SK-N-SH treated with all-trans-retinoic acid at 6 μM for 48 hours (cell line): ENCODE measurements at regions not wholly inside any gene's neighbourhood (a gene's known extent, or its start where the extent isn't known, plus 50 kb on each side); places are given as distances from the start of the nearest gene placed in this dataset.

ENCODE experiments used
- ARNTL ChIP-seq: fragments of 450-650 bp; formaldehyde crosslinking; IDR thresholded peaks from 2 replicates; pipeline ENCODE4 v1.5.0; 2020; ENCODE audit warnings: low read depth, mild to moderate bottlenecking, moderate library complexity, borderline replicate concordance
- CSDC2 ChIP-seq: fragments of 250-450 bp; sonication (Bioruptor Pico); IDR thresholded peaks from 2 replicates; pipeline ENCODE4 v1.5.0; 2020; ENCODE audit warnings: mild to moderate bottlenecking, moderate library complexity
- ESRRG ChIP-seq: fragments of 250-450 bp; sonication (Bioruptor Pico); IDR thresholded peaks from 2 replicates; pipeline ENCODE4 v1.6.1; 2021; ENCODE audit warnings: mild to moderate bottlenecking
- ISL1 ChIP-seq: fragments of 250-450 bp; sonication (Bioruptor Pico); IDR thresholded peaks from 2 replicates; pipeline ENCODE4 v2.1.2; 2022; ENCODE audit warnings: mild to moderate bottlenecking, moderate library complexity
- OSR1 ChIP-seq: fragments of 250-450 bp; sonication (Bioruptor Pico); IDR thresholded peaks from 2 replicates; pipeline ENCODE4 v1.8.0; 2022; ENCODE audit warnings: moderate library complexity, mild to moderate bottlenecking, inconsistent platforms
- PPARA ChIP-seq: fragments of 250-450 bp; sonication (Bioruptor Pico); IDR thresholded peaks from 2 replicates; pipeline ENCODE4 v1.5.0; 2020; ENCODE audit warnings: mild to moderate bottlenecking, borderline replicate concordance
- RARB ChIP-seq: fragments of 250-450 bp; sonication (Bioruptor Pico); IDR thresholded peaks from 2 replicates; pipeline ENCODE4 v1.8.0; 2021; ENCODE audit warnings: mild to moderate bottlenecking, moderate library complexity
- SNAI2 ChIP-seq: fragments of 250-450 bp; sonication (Bioruptor Pico); IDR thresholded peaks from 2 replicates; pipeline ENCODE4 v1.5.0; 2020; ENCODE audit warnings: mild to moderate bottlenecking, moderate library complexity
- TOX ChIP-seq: fragments of 250-450 bp; sonication (Bioruptor Pico); IDR thresholded peaks from 2 replicates; pipeline ENCODE4 v1.8.0; 2021; ENCODE audit warnings: mild to moderate bottlenecking, moderate library complexity, borderline replicate concordance
- ZNF565 ChIP-seq: fragments of 450-650 bp; formaldehyde crosslinking; conservative IDR thresholded peaks from 2 replicates; pipeline ENCODE4 v1.5.0; 2020; ENCODE audit warnings: low read depth, mild to moderate bottlenecking, moderate library complexity
- ZNF70 ChIP-seq: fragments of 450-650 bp; formaldehyde crosslinking; IDR thresholded peaks from 2 replicates; pipeline ENCODE4 v1.5.0; 2020; ENCODE audit warnings: mild to moderate bottlenecking, moderate library complexity
- TF ChIP-seq, protein P1 (sequence below): fragments of 250-450 bp; sonication (Bioruptor Pico); IDR thresholded peaks from 2 replicates; pipeline ENCODE4 v1.5.1; 2020; ENCODE audit warnings: low read depth, mild to moderate bottlenecking, moderate library complexity
- TF ChIP-seq, protein P2 (sequence below): fragments of 250-450 bp; sonication (Bioruptor Pico); IDR thresholded peaks from 2 replicates; pipeline ENCODE4 v1.8.0; 2020; ENCODE audit warnings: mild to moderate bottlenecking, moderate library complexity, borderline replicate concordance
- TF ChIP-seq, protein P3 (sequence below): fragments of 250-450 bp; sonication (Bioruptor Pico); IDR thresholded peaks from 2 replicates; pipeline ENCODE4 v1.5.1; 2021; ENCODE audit warnings: mild to moderate bottlenecking, moderate library complexity

DNA sequence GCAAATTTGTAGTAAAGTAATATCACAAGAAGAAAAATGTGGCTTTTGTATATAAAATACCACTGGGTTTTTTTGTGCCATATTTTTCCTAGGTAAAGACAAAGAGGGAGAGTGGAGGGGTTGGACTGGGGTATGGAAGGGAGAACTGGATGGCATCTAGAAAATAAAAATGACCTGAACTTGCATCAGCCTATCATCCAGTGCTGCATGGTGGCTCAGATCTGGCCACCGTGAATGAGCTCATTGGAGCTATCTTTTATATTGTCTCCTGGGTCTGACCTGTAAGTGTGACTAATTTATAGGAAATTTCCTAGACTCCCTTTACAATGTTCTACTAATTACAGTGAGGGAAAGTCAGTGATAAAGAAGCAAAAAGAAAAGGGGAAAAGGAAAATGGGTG is 369.0 kb downstream of the TMEM182 start:
- TF ChIP-seq, protein P1, sequence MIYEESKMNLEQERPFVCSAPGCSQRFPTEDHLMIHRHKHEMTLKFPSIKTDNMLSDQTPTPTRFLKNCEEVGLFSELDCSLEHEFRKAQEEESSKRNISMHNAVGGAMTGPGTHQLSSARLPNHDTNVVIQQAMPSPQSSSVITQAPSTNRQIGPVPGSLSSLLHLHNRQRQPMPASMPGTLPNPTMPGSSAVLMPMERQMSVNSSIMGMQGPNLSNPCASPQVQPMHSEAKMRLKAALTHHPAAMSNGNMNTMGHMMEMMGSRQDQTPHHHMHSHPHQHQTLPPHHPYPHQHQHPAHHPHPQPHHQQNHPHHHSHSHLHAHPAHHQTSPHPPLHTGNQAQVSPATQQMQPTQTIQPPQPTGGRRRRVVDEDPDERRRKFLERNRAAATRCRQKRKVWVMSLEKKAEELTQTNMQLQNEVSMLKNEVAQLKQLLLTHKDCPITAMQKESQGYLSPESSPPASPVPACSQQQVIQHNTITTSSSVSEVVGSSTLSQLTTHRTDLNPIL (CRISPR knock-in tag) = no peak
- no peak for TF ChIP-seq CSDC2
- TF ChIP-seq ZNF565 = no peak
- TF ChIP-seq ESRRG (CRISPR knock-in tag) = no peak
- no peak for TF ChIP-seq PPARA (CRISPR knock-in tag)
- TF ChIP-seq, protein P2, sequence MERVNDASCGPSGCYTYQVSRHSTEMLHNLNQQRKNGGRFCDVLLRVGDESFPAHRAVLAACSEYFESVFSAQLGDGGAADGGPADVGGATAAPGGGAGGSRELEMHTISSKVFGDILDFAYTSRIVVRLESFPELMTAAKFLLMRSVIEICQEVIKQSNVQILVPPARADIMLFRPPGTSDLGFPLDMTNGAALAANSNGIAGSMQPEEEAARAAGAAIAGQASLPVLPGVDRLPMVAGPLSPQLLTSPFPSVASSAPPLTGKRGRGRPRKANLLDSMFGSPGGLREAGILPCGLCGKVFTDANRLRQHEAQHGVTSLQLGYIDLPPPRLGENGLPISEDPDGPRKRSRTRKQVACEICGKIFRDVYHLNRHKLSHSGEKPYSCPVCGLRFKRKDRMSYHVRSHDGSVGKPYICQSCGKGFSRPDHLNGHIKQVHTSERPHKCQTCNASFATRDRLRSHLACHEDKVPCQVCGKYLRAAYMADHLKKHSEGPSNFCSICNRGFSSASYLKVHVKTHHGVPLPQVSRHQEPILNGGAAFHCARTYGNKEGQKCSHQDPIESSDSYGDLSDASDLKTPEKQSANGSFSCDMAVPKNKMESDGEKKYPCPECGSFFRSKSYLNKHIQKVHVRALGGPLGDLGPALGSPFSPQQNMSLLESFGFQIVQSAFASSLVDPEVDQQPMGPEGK = no peak
- TF ChIP-seq RARB (CRISPR knock-in tag) = no peak
- TF ChIP-seq, protein P3, sequence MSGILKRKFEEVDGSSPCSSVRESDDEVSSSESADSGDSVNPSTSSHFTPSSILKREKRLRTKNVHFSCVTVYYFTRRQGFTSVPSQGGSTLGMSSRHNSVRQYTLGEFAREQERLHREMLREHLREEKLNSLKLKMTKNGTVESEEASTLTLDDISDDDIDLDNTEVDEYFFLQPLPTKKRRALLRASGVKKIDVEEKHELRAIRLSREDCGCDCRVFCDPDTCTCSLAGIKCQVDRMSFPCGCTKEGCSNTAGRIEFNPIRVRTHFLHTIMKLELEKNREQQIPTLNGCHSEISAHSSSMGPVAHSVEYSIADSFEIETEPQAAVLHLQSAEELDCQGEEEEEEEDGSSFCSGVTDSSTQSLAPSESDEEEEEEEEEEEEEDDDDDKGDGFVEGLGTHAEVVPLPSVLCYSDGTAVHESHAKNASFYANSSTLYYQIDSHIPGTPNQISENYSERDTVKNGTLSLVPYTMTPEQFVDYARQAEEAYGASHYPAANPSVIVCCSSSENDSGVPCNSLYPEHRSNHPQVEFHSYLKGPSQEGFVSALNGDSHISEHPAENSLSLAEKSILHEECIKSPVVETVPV = no peak
- TF ChIP-seq TOX = no peak
- no peak for TF ChIP-seq ZNF70 (CRISPR knock-in tag)
- TF ChIP-seq SNAI2 (CRISPR knock-in tag) = no peak
- no peak for TF ChIP-seq ISL1 (CRISPR knock-in tag)
- TF ChIP-seq OSR1 = no peak
- TF ChIP-seq ARNTL (CRISPR knock-in tag) = no peak
